ENCODE measurements at regions not wholly inside any gene's neighbourhood (a gene's known extent, or its start where the extent isn't known, plus 50 kb on each side); places are given as distances from the start of the nearest gene placed in this dataset.
"Not testable (repeated sequence)": the region's sequence is repeated elsewhere in the genome, so short reads cannot be mapped to it uniquely, and the experiment has no call there.

DNA sequence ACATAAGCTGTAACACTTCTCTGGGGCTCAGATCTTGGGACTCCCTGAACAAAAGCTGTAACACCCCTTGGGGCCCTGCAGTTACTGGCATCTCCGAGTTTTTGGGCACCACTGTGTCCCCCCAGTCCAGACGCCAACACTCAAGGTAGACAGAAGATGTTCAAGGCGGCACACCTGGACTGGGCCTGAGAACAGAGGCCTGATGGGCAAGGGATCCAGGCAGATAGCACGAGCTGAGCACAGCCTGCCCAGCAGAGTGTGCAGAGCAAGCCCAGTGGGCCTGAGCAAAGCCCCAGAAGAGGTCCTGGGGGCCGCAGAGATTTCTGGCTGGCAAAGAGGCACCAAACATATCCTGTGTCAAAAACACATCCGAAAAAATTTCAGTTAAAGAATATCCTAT lies 1163.3 kb upstream of the PRR20A start:
- Histone ChIP-seq H3K27ac (ENCODE audit: extremely low read depth, low read depth, low read length) (no peak overlapping the region), H3K4me1 (ENCODE audit: control insufficient read depth, insufficient read depth, low read length) (no peaks in the 10 kb centered on the region), H3K36me3 (ENCODE audit: control insufficient read depth in 2 of 2, insufficient read depth in 1 of 2, low read length in 2 of 2) (no peaks in the 10 kb centered on the region), H3K9me3 (ENCODE audit: control insufficient read depth, insufficient read depth, low read depth, low read length) (no peaks in the 10 kb centered on the region), H3K4me3 (ENCODE audit: low read depth, low read length) (no peak overlapping the region)
- TF ChIP-seq RBAK (tag by site-specific recombination; IDR thresholded peaks at IDR 0.05), result no peak
- TF ChIP-seq ZNF621 (tag by site-specific recombination; IDR thresholded peaks at IDR 0.05), result no peak
- no peak for TF ChIP-seq ZNF629 (tag by site-specific recombination; IDR thresholded peaks at IDR 0.05)
- TF ChIP-seq GLIS2 (tag by site-specific recombination; IDR thresholded peaks at IDR 0.05), result no peak
- no peak for TF ChIP-seq MYNN (tag by site-specific recombination; IDR thresholded peaks at IDR 0.05; ENCODE audit: borderline replicate concordance)
- TF ChIP-seq ZNF157 (tag by site-specific recombination; IDR thresholded peaks at IDR 0.05), result no peak
- TF ChIP-seq ZNF600 (tag by site-specific recombination; IDR thresholded peaks at IDR 0.05), result no peak
- no peak for TF ChIP-seq GLI2 (tag by site-specific recombination; IDR thresholded peaks at IDR 0.05; ENCODE audit: borderline replicate concordance, low read depth)
- TF ChIP-seq ZNF302 (tag by site-specific recombination; IDR thresholded peaks at IDR 0.05; ENCODE audit: low read depth), result no peak
- no peak for TF ChIP-seq ZNF521 (tag by site-specific recombination; IDR thresholded peaks at IDR 0.05)
- ChIA-PET CTCF (no interaction called here), POLR2A (no interaction called here)

DNA sequence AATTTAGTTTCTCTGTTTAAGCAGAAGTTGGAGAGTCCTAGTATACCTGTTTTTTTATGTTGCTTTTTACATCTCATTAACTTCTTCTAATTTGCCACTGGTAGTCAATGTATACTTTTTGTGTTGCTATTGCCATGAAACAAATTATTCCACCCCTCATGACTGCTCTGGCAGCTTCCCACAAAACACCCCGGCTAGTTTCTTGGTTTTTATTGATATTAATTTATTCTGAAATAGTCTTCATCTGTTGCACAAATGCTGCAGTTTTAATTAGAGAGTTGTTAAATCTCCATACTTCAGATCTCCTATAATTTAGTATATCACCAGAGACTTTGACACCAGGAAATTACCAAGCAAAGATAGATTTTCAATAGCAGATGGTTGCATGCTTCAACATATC lies 1159.3 kb upstream of the PRR20A start:
- TF ChIP-seq ZNF19 (tag by site-specific recombination; IDR thresholded peaks at IDR 0.05; ENCODE audit: low read depth) (no peak), ZNF707 (tag by site-specific recombination; IDR thresholded peaks at IDR 0.05) (no peak)
- TF ChIP-seq, protein P1, sequence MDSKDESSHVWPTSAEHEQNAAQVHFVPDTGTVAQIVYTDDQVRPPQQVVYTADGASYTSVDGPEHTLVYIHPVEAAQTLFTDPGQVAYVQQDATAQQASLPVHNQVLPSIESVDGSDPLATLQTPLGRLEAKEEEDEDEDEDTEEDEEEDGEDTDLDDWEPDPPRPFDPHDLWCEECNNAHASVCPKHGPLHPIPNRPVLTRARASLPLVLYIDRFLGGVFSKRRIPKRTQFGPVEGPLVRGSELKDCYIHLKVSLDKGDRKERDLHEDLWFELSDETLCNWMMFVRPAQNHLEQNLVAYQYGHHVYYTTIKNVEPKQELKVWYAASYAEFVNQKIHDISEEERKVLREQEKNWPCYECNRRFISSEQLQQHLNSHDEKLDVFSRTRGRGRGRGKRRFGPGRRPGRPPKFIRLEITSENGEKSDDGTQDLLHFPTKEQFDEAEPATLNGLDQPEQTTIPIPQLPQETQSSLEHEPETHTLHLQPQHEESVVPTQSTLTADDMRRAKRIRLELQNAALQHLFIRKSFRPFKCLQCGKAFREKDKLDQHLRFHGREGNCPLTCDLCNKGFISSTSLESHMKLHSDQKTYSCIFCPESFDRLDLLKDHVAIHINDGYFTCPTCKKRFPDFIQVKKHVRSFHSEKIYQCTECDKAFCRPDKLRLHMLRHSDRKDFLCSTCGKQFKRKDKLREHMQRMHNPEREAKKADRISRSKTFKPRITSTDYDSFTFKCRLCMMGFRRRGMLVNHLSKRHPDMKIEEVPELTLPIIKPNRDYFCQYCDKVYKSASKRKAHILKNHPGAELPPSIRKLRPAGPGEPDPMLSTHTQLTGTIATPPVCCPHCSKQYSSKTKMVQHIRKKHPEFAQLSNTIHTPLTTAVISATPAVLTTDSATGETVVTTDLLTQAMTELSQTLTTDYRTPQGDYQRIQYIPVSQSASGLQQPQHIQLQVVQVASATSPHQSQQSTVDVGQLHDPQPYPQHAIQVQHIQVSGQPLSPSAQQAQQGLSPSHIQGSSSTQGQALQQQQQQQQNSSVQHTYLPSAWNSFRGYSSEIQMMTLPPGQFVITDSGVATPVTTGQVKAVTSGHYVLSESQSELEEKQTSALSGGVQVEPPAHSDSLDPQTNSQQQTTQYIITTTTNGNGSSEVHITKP (tag by site-specific recombination; IDR thresholded peaks at IDR 0.05), result no peak
- Histone ChIP-seq H3K4me1 (ENCODE audit: control insufficient read depth, insufficient read depth, low read length) (no peaks in the 10 kb centered on the region), H3K9me3 (ENCODE audit: control insufficient read depth, insufficient read depth, low read depth, low read length) (no peaks in the 10 kb centered on the region), H3K4me3 (ENCODE audit: low read depth, low read length) (no peak overlapping the region), H3K27ac (ENCODE audit: extremely low read depth, low read depth, low read length) (no peak overlapping the region), H3K36me3 (ENCODE audit: control insufficient read depth in 2 of 2, insufficient read depth in 1 of 2, low read length in 2 of 2) (no peaks in the 10 kb centered on the region)
- ChIA-PET POLR2A (no interaction called here), CTCF (no interaction called here)

DNA sequence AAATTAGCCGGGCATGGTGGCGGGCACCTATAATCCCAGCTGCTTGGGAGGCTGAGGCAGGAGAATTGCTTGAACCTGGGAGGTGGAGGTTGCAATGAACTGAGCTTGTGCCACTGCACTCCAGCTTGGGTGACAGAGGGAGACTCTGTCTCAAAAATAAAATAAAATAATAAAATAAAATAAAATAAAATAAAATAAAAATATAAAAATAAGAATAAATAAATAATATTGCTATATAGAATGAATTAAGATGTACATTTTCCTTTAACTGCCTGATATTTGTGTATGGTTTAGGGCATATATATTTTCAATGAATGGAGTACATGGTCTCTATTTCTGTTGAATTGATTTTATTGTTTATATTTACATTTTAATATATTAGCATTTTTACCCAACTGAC lies 1156.7 kb upstream of the PRR20A start:
- H3K4me1 ChIP-seq (ENCODE audit: control insufficient read depth, insufficient read depth, low read length); CTCF ChIA-PET; H3K4me3 ChIP-seq (ENCODE audit: low read depth, low read length); H3K27ac ChIP-seq (ENCODE audit: extremely low read depth, low read depth, low read length); H3K9me3 ChIP-seq (ENCODE audit: control insufficient read depth, insufficient read depth, low read depth, low read length); POLR2A ChIA-PET; H3K36me3 ChIP-seq (ENCODE audit: control insufficient read depth in 2 of 2, insufficient read depth in 1 of 2, low read length in 2 of 2): not testable (repeated sequence)

DNA sequence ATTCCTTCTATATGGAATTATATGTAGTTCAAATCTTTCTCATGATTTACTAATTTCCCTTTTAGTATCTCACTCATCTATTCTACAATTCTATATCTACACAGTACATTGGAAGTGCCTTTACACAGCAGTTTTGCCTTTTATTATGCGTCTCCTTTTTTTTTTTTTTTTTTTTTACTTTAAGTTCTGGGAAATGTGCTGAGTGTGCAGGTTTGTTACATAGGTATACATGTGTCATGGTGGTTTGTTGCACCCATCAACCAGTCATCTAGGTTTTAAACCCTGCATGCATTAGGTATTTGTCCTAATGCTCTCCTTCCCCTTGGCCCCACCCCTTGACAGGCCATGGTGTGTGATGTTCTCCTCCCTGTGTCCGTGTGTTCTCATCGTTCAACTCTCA lies 1150.1 kb upstream of the PRR20A start:
- ChIA-PET CTCF (no interaction called here), POLR2A (no interaction called here)
- Histone ChIP-seq H3K36me3 (ENCODE audit: control insufficient read depth in 2 of 2, insufficient read depth in 1 of 2, low read length in 2 of 2) (no peaks in the 10 kb centered on the region), H3K27ac (ENCODE audit: extremely low read depth, low read depth, low read length) (no peak overlapping the region), H3K4me1 (ENCODE audit: control insufficient read depth, insufficient read depth, low read length) (no peaks in the 10 kb centered on the region), H3K9me3 (ENCODE audit: control insufficient read depth, insufficient read depth, low read depth, low read length) (no peaks in the 10 kb centered on the region), H3K4me3 (ENCODE audit: low read depth, low read length) (no peak overlapping the region)
- TF ChIP-seq ZNF473 (tag by site-specific recombination; IDR thresholded peaks at IDR 0.05) (no peak), YY2 (tag by site-specific recombination; IDR thresholded peaks at IDR 0.05) (no peak), PRDM1 (tag by site-specific recombination; IDR thresholded peaks at IDR 0.05) (no peak), ZNF169 (tag by site-specific recombination; IDR thresholded peaks at IDR 0.05) (no peak), ZFP69B (tag by site-specific recombination; IDR thresholded peaks at IDR 0.05) (no peak), ZNF274 (IDR thresholded peaks at IDR 0.05; ENCODE audit: low read length) (no peak), ZNF274 (tag by site-specific recombination; IDR thresholded peaks at IDR 0.05; ENCODE audit: borderline replicate concordance) (no peak), ZNF664 (tag by site-specific recombination; IDR thresholded peaks at IDR 0.05) (no peak)
- TF ChIP-seq, protein P2, sequence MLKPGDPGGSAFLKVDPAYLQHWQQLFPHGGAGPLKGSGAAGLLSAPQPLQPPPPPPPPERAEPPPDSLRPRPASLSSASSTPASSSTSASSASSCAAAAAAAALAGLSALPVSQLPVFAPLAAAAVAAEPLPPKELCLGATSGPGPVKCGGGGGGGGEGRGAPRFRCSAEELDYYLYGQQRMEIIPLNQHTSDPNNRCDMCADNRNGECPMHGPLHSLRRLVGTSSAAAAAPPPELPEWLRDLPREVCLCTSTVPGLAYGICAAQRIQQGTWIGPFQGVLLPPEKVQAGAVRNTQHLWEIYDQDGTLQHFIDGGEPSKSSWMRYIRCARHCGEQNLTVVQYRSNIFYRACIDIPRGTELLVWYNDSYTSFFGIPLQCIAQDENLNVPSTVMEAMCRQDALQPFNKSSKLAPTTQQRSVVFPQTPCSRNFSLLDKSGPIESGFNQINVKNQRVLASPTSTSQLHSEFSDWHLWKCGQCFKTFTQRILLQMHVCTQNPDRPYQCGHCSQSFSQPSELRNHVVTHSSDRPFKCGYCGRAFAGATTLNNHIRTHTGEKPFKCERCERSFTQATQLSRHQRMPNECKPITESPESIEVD (tag by site-specific recombination; IDR thresholded peaks at IDR 0.05), result no peak
- TF ChIP-seq, protein P3, sequence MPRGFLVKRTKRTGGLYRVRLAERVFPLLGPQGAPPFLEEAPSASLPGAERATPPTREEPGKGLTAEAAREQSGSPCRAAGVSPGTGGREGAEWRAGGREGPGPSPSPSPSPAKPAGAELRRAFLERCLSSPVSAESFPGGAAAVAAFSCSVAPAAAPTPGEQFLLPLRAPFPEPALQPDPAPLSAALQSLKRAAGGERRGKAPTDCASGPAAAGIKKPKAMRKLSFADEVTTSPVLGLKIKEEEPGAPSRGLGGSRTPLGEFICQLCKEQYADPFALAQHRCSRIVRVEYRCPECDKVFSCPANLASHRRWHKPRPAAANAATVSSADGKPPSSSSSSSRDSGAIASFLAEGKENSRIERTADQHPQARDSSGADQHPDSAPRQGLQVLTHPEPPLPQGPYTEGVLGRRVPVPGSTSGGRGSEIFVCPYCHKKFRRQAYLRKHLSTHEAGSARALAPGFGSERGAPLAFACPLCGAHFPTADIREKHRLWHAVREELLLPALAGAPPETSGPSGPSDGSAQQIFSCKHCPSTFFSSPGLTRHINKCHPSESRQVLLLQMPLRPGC (tag by site-specific recombination; IDR thresholded peaks at IDR 0.05), result no peak
